ENCODE measurements at regions not wholly inside any gene's neighbourhood (a gene's known extent, or its start where the extent isn't known, plus 50 kb on each side); places are given as distances from the start of the nearest gene placed in this dataset.

DNA sequence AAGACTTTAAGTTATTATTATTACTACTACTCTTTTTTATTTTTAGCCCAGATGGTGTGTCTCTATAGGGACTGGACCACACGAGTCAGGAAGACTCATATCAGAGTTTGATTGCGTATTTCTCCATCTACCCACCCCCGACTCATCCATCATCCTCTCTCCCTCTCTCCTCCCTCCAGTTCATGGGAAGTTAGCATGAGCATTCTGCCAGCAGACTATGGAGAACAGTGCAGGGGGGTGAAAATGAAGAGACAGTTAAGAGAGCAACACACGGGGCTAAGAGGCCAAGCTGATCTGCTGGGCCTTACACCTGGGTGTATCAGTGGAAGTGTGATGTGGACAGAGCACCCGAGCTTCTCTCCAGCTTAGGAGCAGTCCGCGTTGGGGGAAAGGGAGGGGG, 95.0 kb downstream of the UQCRFS1 start:
- Histone ChIP-seq H3K4me3 (no peak overlapping the region), H3F3A (ENCODE audit: insufficient read depth, low read depth) (no peaks in the 10 kb centered on the region), H3K27me3 (ENCODE audit: insufficient read depth, low read depth) (peaks cover 27% of the 10 kb centered on the region; the same call in 1 of the 2 replicates), H3K9me3 (ENCODE audit: insufficient read depth, low read depth) (no peaks in the 10 kb centered on the region), H3K4me2 (no peak overlapping the region), H3K9me2 (ENCODE audit: insufficient read depth) (no peaks in the 10 kb centered on the region), H4K20me1 (ENCODE audit: insufficient read depth) (no peaks in the 10 kb centered on the region), H2AFZ (no peak overlapping the region), H3K36me3 (ENCODE audit: low read depth) (no peaks in the 10 kb centered on the region), H3K4me1 (replicated peaks; ENCODE audit: insufficient read depth) (no peaks in the 10 kb centered on the region), H3K79me2 (ENCODE audit: low read depth) (no peaks in the 10 kb centered on the region), H3K27ac (no peak overlapping the region)
- ChIA-PET CTCF (no interaction called here), POLR2A (ENCODE audit: unreplicated experiment) (no interaction called here)
- intact Hi-C loops (cut with micrococcal nuclease; ENCODE audit: unreplicated experiment): no loop called here
- DNase-seq: no peak
- no TSS peak for BruUV-seq (replicated peaks)
- TF ChIP-seq, protein P1, sequence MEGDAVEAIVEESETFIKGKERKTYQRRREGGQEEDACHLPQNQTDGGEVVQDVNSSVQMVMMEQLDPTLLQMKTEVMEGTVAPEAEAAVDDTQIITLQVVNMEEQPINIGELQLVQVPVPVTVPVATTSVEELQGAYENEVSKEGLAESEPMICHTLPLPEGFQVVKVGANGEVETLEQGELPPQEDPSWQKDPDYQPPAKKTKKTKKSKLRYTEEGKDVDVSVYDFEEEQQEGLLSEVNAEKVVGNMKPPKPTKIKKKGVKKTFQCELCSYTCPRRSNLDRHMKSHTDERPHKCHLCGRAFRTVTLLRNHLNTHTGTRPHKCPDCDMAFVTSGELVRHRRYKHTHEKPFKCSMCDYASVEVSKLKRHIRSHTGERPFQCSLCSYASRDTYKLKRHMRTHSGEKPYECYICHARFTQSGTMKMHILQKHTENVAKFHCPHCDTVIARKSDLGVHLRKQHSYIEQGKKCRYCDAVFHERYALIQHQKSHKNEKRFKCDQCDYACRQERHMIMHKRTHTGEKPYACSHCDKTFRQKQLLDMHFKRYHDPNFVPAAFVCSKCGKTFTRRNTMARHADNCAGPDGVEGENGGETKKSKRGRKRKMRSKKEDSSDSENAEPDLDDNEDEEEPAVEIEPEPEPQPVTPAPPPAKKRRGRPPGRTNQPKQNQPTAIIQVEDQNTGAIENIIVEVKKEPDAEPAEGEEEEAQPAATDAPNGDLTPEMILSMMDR (conservative IDR thresholded peaks at IDR 0.05): no peak
- TF ChIP-seq EZH2 (IDR thresholded peaks at IDR 0.05; ENCODE audit: low read depth): no peak

DNA sequence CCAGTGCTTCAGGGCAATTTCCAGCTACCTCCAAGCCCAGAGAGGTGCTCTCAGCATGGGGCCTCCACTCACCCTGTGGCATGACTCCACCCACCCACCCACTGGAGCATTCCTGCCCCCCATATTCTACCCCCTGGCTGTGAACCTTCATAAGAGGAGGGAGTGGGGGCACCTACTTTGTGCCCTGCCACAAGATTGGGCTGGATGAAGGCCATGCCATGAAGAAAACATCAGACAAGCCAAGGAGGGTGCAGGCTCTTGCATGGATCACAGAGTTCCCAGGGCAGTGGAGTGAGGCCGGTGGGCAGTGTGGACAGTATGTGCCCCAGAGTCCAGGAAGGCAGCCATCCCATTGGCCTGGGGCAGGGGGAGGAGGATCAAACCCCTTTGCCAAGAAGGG, 97.8 kb downstream of the UQCRFS1 start:
- intact Hi-C loops (cut with micrococcal nuclease; ENCODE audit: unreplicated experiment): no loop called here
- no peaks in the 10 kb centered on the region for H3K36me3 ChIP-seq (ENCODE audit: low read depth)
- H3K9me2 ChIP-seq (ENCODE audit: insufficient read depth): no peaks in the 10 kb centered on the region
- H3F3A ChIP-seq (ENCODE audit: insufficient read depth, low read depth): no peaks in the 10 kb centered on the region
- H3K27me3 ChIP-seq (ENCODE audit: insufficient read depth, low read depth): peaks cover 40% of the 10 kb centered on the region
- no peak for TF ChIP-seq EZH2 (IDR thresholded peaks at IDR 0.05; ENCODE audit: low read depth)
- TF ChIP-seq, protein P1 (conservative IDR thresholded peaks at IDR 0.05): no peak
- CTCF ChIA-PET: no interaction called here
- BruUV-seq (replicated peaks): no TSS peak
- POLR2A ChIA-PET (ENCODE audit: unreplicated experiment): no interaction called here
- H3K9me3 ChIP-seq (ENCODE audit: insufficient read depth, low read depth): no peaks in the 10 kb centered on the region
- H2AFZ ChIP-seq: no peak overlapping the region
- H3K27ac ChIP-seq: no peak overlapping the region
- no peaks in the 10 kb centered on the region for H3K79me2 ChIP-seq (ENCODE audit: low read depth)
- no peaks in the 10 kb centered on the region for H3K4me1 ChIP-seq (replicated peaks; ENCODE audit: insufficient read depth)
- H3K4me3 ChIP-seq: no peak overlapping the region
- no peak for DNase-seq
- H4K20me1 ChIP-seq (ENCODE audit: insufficient read depth): no peaks in the 10 kb centered on the region
- no peak overlapping the region for H3K4me2 ChIP-seq

- ChIA-PET POLR2A (ENCODE audit: unreplicated experiment) (no interaction called here), CTCF (no interaction called here)
- Histone ChIP-seq H3K79me2 (ENCODE audit: low read depth) (no peaks in the 10 kb centered on the region), H3K4me2 (no peak overlapping the region), H3K4me3 (no peak overlapping the region), H3K27ac (no peak overlapping the region), H3F3A (ENCODE audit: insufficient read depth, low read depth) (no peaks in the 10 kb centered on the region), H2AFZ (no peak overlapping the region), H3K9me3 (ENCODE audit: insufficient read depth, low read depth) (no peaks in the 10 kb centered on the region), H3K27me3 (ENCODE audit: insufficient read depth, low read depth) (peaks cover 48% of the 10 kb centered on the region), H3K4me1 (replicated peaks; ENCODE audit: insufficient read depth) (no peaks in the 10 kb centered on the region), H3K36me3 (ENCODE audit: low read depth) (no peaks in the 10 kb centered on the region), H4K20me1 (ENCODE audit: insufficient read depth) (no peaks in the 10 kb centered on the region), H3K9me2 (ENCODE audit: insufficient read depth) (no peaks in the 10 kb centered on the region)
- BruUV-seq (replicated peaks): no TSS peak
- intact Hi-C loops (cut with micrococcal nuclease; ENCODE audit: unreplicated experiment): no loop called here
- DNase-seq: no peak
- TF ChIP-seq, protein P1 (conservative IDR thresholded peaks at IDR 0.05): no peak
- no peak for TF ChIP-seq EZH2 (IDR thresholded peaks at IDR 0.05; ENCODE audit: low read depth)
These were observed 99.1 kb downstream of the UQCRFS1 start for GRCh38 chr19:29113838-29114237.

Data from PC-9 (cell line).